ENCODE measurements at regions not wholly inside any gene's neighbourhood (a gene's known extent, or its start where the extent isn't known, plus 50 kb on each side); places are given as distances from the start of the nearest gene placed in this dataset.

DNA sequence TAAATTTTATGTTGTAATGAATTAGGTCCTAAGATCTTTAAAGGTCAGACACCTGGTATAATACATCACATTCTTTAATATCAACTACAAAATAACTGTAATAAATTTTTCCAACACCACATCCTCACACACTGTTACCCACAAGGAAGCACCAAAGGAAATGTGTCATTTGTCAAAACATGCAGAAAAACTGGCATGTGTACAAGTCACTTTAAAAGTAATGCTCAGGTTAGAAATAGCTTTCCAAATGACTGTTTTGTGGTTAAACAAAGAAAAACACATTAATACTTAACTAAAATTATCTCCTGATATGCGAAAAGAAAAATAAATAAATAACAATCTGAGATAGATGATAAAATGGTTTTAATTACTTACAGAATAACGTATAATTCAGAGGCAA lies 74.7 kb downstream of the MZT1 start:
- Mint-ChIP-seq H3K4me3 (ENCODE audit: unreplicated experiment) (no peak overlapping the region), H3K27me3 (ENCODE audit: insufficient read depth, unreplicated experiment) (peaks cover 3% of the 10 kb centered on the region), H3K9me3 (ENCODE audit: unreplicated experiment) (no peaks in the 10 kb centered on the region), H3K36me3 (ENCODE audit: insufficient read depth, unreplicated experiment) (no peaks in the 10 kb centered on the region), H3K27ac (ENCODE audit: unreplicated experiment) (no peak overlapping the region), H3K4me1 (ENCODE audit: low read depth, unreplicated experiment) (no peaks in the 10 kb centered on the region)
- H3K4me3 ChIP-seq (ENCODE audit: low read depth, low read length), result no peak overlapping the region
- no peaks in the 10 kb centered on the region; the same call in 1 of the 2 replicates for H3K4me1 ChIP-seq
- TF ChIP-seq, protein P1, sequence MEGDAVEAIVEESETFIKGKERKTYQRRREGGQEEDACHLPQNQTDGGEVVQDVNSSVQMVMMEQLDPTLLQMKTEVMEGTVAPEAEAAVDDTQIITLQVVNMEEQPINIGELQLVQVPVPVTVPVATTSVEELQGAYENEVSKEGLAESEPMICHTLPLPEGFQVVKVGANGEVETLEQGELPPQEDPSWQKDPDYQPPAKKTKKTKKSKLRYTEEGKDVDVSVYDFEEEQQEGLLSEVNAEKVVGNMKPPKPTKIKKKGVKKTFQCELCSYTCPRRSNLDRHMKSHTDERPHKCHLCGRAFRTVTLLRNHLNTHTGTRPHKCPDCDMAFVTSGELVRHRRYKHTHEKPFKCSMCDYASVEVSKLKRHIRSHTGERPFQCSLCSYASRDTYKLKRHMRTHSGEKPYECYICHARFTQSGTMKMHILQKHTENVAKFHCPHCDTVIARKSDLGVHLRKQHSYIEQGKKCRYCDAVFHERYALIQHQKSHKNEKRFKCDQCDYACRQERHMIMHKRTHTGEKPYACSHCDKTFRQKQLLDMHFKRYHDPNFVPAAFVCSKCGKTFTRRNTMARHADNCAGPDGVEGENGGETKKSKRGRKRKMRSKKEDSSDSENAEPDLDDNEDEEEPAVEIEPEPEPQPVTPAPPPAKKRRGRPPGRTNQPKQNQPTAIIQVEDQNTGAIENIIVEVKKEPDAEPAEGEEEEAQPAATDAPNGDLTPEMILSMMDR (IDR thresholded peaks at IDR 0.05; ENCODE audit: insufficient read depth in 1 of 2, low read depth in 1 of 2, low read length in 1 of 2, severe bottlenecking in 1 of 2, unreplicated experiment in 1 of 2), result no peak
- intact Hi-C loops (cut with micrococcal nuclease; ENCODE audit: unreplicated experiment), result no loop called here
- CTCF ChIA-PET, result no interaction called here
- BruUV-seq (replicated peaks), result no TSS peak
- H3K9me3 ChIP-seq, result no peaks in the 10 kb centered on the region
- no peaks in the 10 kb centered on the region for H3K27me3 ChIP-seq (replicated peaks; ENCODE audit: control insufficient read depth, insufficient read depth, low read length)
- no peaks in the 10 kb centered on the region for H3K36me3 ChIP-seq (ENCODE audit: control insufficient read depth, insufficient read depth, low read length)
- DNase-seq, result no peak
- POLR2A ChIA-PET, result no interaction called here

DNA sequence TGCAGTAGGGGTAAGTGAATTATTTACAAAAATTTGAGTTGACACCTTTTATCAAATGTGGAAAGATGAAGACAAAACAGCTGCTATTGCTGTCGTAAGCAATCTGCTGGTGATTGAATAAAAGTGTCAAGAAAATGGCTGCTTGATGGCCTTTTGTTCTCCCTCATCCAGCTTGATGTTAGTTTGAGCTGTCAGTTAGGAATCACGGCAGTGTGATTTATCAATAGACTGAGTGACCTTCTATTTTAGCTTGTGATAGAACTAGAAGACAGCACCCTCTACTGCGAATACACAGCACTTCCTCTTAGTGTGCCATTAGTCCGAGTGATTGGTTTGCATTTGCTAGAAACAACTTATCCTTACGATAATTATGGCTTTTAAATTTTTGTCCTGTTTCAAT lies 76.3 kb downstream of the MZT1 start:
- H3K4me3 ChIP-seq (ENCODE audit: low read depth, low read length), result no peak overlapping the region
- intact Hi-C loops (cut with micrococcal nuclease; ENCODE audit: unreplicated experiment), result no loop called here
- TF ChIP-seq, protein P1 (IDR thresholded peaks at IDR 0.05; ENCODE audit: insufficient read depth in 1 of 2, low read depth in 1 of 2, low read length in 1 of 2, severe bottlenecking in 1 of 2, unreplicated experiment in 1 of 2), result peak in 1 of 2 experiments; percentile 45
- POLR2A ChIA-PET, result no interaction called here
- H3K27ac Mint-ChIP-seq (ENCODE audit: unreplicated experiment), result no peak overlapping the region
- no TSS peak for BruUV-seq (replicated peaks)
- peak in 1 of 2 experiments; percentile 18 for DNase-seq
- no peaks in the 10 kb centered on the region for H3K4me1 Mint-ChIP-seq (ENCODE audit: low read depth, unreplicated experiment)
- no peak overlapping the region for H3K4me3 Mint-ChIP-seq (ENCODE audit: unreplicated experiment)
- no peaks in the 10 kb centered on the region for H3K9me3 ChIP-seq
- no peaks in the 10 kb centered on the region; the same call in 1 of the 2 replicates for H3K4me1 ChIP-seq
- no peaks in the 10 kb centered on the region for H3K27me3 ChIP-seq (replicated peaks; ENCODE audit: control insufficient read depth, insufficient read depth, low read length)
- no peaks in the 10 kb centered on the region for H3K9me3 Mint-ChIP-seq (ENCODE audit: unreplicated experiment)
- H3K36me3 Mint-ChIP-seq (ENCODE audit: insufficient read depth, unreplicated experiment), result no peaks in the 10 kb centered on the region
- CTCF ChIA-PET, result interaction anchor here (1.1 kb wide), 2 partner anchors 16 to 309 kb away, joined by 4 to 5 read pairs; no protein-coding TSS in a partner anchor
- no peaks in the 10 kb centered on the region for H3K36me3 ChIP-seq (ENCODE audit: control insufficient read depth, insufficient read depth, low read length)
- peaks cover 3% of the 10 kb centered on the region for H3K27me3 Mint-ChIP-seq (ENCODE audit: insufficient read depth, unreplicated experiment)

DNA sequence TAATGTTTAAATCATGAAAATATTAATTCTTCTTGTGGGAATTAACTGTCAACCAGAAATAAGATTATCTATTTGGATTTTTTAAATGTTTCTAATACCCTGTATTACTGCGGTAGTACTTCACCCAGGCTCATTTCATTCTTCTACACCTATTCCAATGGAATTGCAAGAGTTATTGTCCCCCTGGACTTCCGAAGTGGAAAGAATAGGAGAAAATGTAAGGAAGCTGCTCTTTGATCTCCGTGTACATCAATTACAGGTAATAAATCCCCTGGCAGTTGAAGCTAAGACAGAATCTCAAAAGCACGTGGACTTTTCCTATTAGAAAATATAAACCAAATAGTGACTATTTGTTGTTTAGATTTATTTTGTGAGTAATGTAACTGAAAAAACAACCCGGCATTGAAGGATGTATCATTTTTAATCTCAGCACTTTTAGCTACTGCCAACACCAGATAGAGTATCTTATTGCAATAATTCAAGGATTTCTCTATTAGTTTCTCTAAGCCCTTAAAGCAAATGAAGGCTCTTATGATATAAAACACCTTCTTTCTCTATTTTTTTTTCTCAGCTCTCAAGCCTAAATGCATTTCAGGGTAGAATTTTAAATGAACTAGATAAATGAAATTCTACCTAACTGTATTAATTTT lies 77.3 kb downstream of the MZT1 start:
- no peaks in the 10 kb centered on the region for H3K36me3 ChIP-seq (ENCODE audit: control insufficient read depth, insufficient read depth, low read length)
- no peak overlapping the region for H3K4me3 ChIP-seq (ENCODE audit: low read depth, low read length)
- no peak overlapping the region for H3K4me3 Mint-ChIP-seq (ENCODE audit: unreplicated experiment)
- peaks cover 3% of the 10 kb centered on the region for H3K27me3 Mint-ChIP-seq (ENCODE audit: insufficient read depth, unreplicated experiment)
- DNase-seq, result no peak
- H3K4me1 Mint-ChIP-seq (ENCODE audit: low read depth, unreplicated experiment), result no peaks in the 10 kb centered on the region
- TF ChIP-seq, protein P1 (IDR thresholded peaks at IDR 0.05; ENCODE audit: insufficient read depth in 1 of 2, low read depth in 1 of 2, low read length in 1 of 2, severe bottlenecking in 1 of 2, unreplicated experiment in 1 of 2), result no peak
- H3K36me3 Mint-ChIP-seq (ENCODE audit: insufficient read depth, unreplicated experiment), result no peaks in the 10 kb centered on the region
- no peaks in the 10 kb centered on the region; the same call in 1 of the 2 replicates for H3K4me1 ChIP-seq
- H3K9me3 ChIP-seq, result no peaks in the 10 kb centered on the region
- H3K9me3 Mint-ChIP-seq (ENCODE audit: unreplicated experiment), result no peaks in the 10 kb centered on the region
- no peaks in the 10 kb centered on the region for H3K27me3 ChIP-seq (replicated peaks; ENCODE audit: control insufficient read depth, insufficient read depth, low read length)
- intact Hi-C loops (cut with micrococcal nuclease; ENCODE audit: unreplicated experiment), result no loop called here
- no peak overlapping the region for H3K27ac Mint-ChIP-seq (ENCODE audit: unreplicated experiment)
- ChIA-PET POLR2A (no interaction called here), CTCF (no interaction called here)
- BruUV-seq (replicated peaks), result no TSS peak
